ENCODE measurements at regions not wholly inside any gene's neighbourhood (a gene's known extent, or its start where the extent isn't known, plus 50 kb on each side); places are given as distances from the start of the nearest gene placed in this dataset.

DNA sequence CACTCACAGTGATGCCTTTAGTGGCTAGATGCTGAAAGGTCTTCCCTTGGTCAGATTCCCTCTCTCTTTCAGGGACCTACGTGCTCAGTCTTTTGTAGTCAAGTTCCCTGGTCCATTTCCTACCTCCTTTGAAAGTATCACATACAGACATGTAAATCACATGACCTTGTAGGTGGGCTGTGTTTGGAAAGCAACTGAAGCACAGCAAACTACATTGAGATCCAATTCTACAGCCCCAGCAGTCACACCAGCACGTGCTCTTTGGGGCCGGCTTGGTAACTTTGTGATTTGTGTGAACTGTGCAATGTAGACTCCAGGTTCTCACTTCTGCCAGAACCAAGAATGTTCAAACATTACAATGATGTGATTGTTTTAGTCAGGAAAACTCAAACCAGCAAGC, 89.7 kb upstream of the PLPP4 start:
- ATAC-seq (ENCODE audit: low FRiP score) (no peak), DNase-seq (no peak)
- no peaks in the 10 kb centered on the region for H3K27me3 ChIP-seq (ENCODE audit: control insufficient read depth in 1 of 2, insufficient read depth in 2 of 2, low read length in 1 of 2)
- no peak overlapping the region for H3K4me3 ChIP-seq (ENCODE audit: low read length in 2 of 2)
- intact Hi-C loops (cut with DNase I) = no loop called here
- H3K27ac ChIP-seq (ENCODE audit: low read depth in 1 of 2, low read length in 2 of 2) = no peak overlapping the region
- H3K36me3 ChIP-seq (ENCODE audit: control insufficient read depth in 1 of 2, insufficient read depth in 2 of 2, low read length in 1 of 2) = no peaks in the 10 kb centered on the region
- WGBS, 2 donors = 72 to 78% methylated on average over 3 of the region's 3 CpGs
- H3K4me1 ChIP-seq (ENCODE audit: control insufficient read depth in 1 of 2, insufficient read depth in 2 of 2, low read length in 2 of 2) = no peaks in the 10 kb centered on the region
- no peaks in the 10 kb centered on the region for H3K9me3 ChIP-seq (ENCODE audit: control insufficient read depth, low read length)

DNA sequence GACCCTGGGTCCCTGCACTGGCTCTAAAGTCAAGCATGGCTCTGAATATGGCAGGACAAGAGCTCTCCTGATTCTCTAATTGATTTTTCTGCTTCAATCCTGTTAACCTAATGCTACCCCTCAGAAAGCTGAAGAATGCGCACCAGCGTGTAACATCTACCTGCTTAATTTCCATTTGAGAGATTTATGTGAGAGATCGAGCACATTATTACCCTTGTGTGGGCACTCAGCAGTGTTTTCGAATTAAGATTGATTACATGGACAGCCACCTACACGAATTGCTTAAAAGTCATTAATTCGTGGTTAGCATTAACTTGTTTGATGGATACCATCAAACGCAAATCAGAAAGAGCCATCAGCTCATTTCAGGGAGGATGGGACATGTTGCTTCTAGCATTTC, 88.7 kb upstream of the PLPP4 start:
- intact Hi-C loops (cut with DNase I) = no loop called here
- Histone ChIP-seq H3K4me1 (ENCODE audit: control insufficient read depth in 1 of 2, insufficient read depth in 2 of 2, low read length in 2 of 2) (no peaks in the 10 kb centered on the region), H3K27me3 (ENCODE audit: control insufficient read depth in 1 of 2, insufficient read depth in 2 of 2, low read length in 1 of 2) (no peaks in the 10 kb centered on the region), H3K27ac (ENCODE audit: low read depth in 1 of 2, low read length in 2 of 2) (no peak overlapping the region), H3K9me3 (ENCODE audit: control insufficient read depth, low read length) (no peaks in the 10 kb centered on the region), H3K4me3 (ENCODE audit: low read length in 2 of 2) (no peak overlapping the region), H3K36me3 (ENCODE audit: control insufficient read depth in 1 of 2, insufficient read depth in 2 of 2, low read length in 1 of 2) (no peaks in the 10 kb centered on the region)
- no peak for ATAC-seq (ENCODE audit: low FRiP score)
- no peak for DNase-seq
- 79 to 83% methylated on average over 7 of the region's 7 CpGs for WGBS, 2 donors

DNA sequence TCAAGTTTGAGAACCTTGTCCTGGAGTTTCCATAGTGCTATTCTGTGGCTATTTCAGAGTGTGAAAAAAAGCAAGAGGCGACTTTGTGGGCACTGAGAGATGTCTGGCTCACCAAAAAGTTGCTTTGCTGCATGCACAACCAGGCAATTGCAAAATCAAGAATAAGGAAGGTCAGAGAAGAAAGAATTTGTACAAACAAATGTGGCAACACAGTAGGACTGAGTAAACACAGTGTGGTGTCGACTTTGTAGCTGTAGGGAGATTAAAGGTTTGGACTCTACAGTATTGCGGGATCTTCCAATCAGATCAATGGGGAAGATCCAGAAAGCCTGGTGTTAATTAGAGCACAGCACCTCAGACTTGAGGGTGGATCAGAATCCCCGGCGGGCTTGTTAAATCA, 88.1 kb upstream of the PLPP4 start:
- no peak for DNase-seq
- no peaks in the 10 kb centered on the region for H3K4me1 ChIP-seq (ENCODE audit: control insufficient read depth in 1 of 2, insufficient read depth in 2 of 2, low read length in 2 of 2)
- H3K4me3 ChIP-seq (ENCODE audit: low read length in 2 of 2) = no peak overlapping the region
- intact Hi-C loops (cut with DNase I) = no loop called here
- 51 to 56% methylated on average over 5 of the region's 5 CpGs for WGBS, 2 donors
- ATAC-seq (ENCODE audit: low FRiP score) = no peak
- H3K27ac ChIP-seq (ENCODE audit: low read depth in 1 of 2, low read length in 2 of 2) = no peak overlapping the region
- no peaks in the 10 kb centered on the region for H3K27me3 ChIP-seq (ENCODE audit: control insufficient read depth in 1 of 2, insufficient read depth in 2 of 2, low read length in 1 of 2)
- no peaks in the 10 kb centered on the region for H3K9me3 ChIP-seq (ENCODE audit: control insufficient read depth, low read length)
- no peaks in the 10 kb centered on the region for H3K36me3 ChIP-seq (ENCODE audit: control insufficient read depth in 1 of 2, insufficient read depth in 2 of 2, low read length in 1 of 2)

DNA sequence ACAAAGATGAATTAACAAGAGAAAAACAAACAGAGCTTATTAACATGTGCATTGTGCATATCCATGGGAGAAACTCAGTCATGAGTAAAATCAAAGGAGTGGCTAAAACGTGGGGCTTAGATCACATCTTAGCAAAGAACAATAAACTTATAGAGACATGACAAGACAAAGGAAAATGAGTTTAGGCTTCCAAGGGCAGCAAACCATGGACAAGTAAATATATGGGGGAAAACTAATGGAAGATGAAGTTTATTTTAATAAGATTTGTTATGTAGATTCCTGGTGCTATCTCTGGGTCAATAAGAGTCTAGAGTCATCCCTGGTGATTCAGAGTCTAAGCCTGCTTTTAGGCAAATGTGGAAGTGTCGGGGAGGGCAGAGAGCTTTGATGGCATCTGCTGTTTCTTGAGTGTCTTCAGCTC, 87.2 kb upstream of the PLPP4 start:
- no peaks in the 10 kb centered on the region for H3K4me1 ChIP-seq (ENCODE audit: control insufficient read depth in 1 of 2, insufficient read depth in 2 of 2, low read length in 2 of 2)
- WGBS, 2 donors = 30 to 44% methylated on average over 2 of the region's 2 CpGs
- H3K4me3 ChIP-seq (ENCODE audit: low read length in 2 of 2) = no peak overlapping the region
- ATAC-seq (ENCODE audit: low FRiP score) (no peak), DNase-seq (no peak)
- H3K27ac ChIP-seq (ENCODE audit: low read depth in 1 of 2, low read length in 2 of 2) = no peak overlapping the region
- no peaks in the 10 kb centered on the region for H3K9me3 ChIP-seq (ENCODE audit: control insufficient read depth, low read length)
- intact Hi-C loops (cut with DNase I) = no loop called here
- no peaks in the 10 kb centered on the region for H3K36me3 ChIP-seq (ENCODE audit: control insufficient read depth in 1 of 2, insufficient read depth in 2 of 2, low read length in 1 of 2)
- H3K27me3 ChIP-seq (ENCODE audit: control insufficient read depth in 1 of 2, insufficient read depth in 2 of 2, low read length in 1 of 2) = no peaks in the 10 kb centered on the region

DNA sequence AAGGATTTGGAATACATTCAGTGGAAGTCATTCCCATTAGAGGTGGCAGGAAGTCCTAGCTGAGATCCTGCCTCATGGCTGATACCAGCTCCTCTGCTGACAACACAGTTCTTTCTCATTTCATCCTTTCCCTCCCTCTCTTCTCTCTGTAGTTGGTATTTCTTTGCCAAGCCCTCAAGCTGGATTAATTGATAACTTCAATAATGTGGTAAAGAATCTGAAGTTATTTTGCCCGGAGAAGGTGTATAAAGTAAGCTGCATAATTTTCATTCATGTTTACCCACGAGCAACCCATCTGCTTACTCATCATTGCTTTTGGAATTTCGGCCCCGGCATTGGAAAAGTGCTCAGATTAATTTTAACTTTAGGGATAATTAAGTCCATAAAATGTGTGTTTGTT, 85.2 kb upstream of the PLPP4 start:
- no peak overlapping the region for H3K4me3 ChIP-seq (ENCODE audit: low read length in 2 of 2)
- H3K4me1 ChIP-seq (ENCODE audit: control insufficient read depth in 1 of 2, insufficient read depth in 2 of 2, low read length in 2 of 2) = no peaks in the 10 kb centered on the region
- intact Hi-C loops (cut with DNase I) = no loop called here
- WGBS, 2 donors = 83 to 85% methylated on average over 4 of the region's 4 CpGs
- no peaks in the 10 kb centered on the region for H3K36me3 ChIP-seq (ENCODE audit: control insufficient read depth in 1 of 2, insufficient read depth in 2 of 2, low read length in 1 of 2)
- H3K27ac ChIP-seq (ENCODE audit: low read depth in 1 of 2, low read length in 2 of 2) = no peak overlapping the region
- ATAC-seq (ENCODE audit: low FRiP score) (no peak), DNase-seq (no peak)
- H3K27me3 ChIP-seq (ENCODE audit: control insufficient read depth in 1 of 2, insufficient read depth in 2 of 2, low read length in 1 of 2) = no peaks in the 10 kb centered on the region
- no peaks in the 10 kb centered on the region for H3K9me3 ChIP-seq (ENCODE audit: control insufficient read depth, low read length)

DNA sequence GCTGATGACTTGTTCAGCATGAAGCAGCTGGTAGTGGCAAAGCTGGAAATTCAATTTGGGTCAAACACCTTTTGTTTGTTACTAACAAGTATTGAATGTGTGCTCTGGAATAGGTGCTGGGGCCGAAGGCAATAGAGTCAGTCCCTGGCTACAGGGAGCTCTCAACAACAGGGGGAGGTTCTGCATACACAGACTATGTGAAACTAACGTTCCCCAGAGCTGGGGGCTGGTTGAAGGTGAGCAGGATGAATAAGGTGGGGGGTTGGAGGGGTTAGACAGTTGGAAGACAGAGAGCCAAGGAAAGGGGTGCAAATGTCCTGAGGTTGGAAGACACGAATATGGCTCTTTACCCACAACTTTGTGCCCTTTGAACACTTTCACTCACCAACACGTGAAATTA, 84.1 kb upstream of the PLPP4 start:
- DNase-seq = no peak
- Histone ChIP-seq H3K4me1 (ENCODE audit: control insufficient read depth in 1 of 2, insufficient read depth in 2 of 2, low read length in 2 of 2) (no peaks in the 10 kb centered on the region), H3K27ac (ENCODE audit: low read depth in 1 of 2, low read length in 2 of 2) (no peak overlapping the region), H3K9me3 (ENCODE audit: control insufficient read depth, low read length) (no peaks in the 10 kb centered on the region), H3K4me3 (ENCODE audit: low read length in 2 of 2) (no peak overlapping the region), H3K27me3 (ENCODE audit: control insufficient read depth in 1 of 2, insufficient read depth in 2 of 2, low read length in 1 of 2) (no peaks in the 10 kb centered on the region), H3K36me3 (ENCODE audit: control insufficient read depth in 1 of 2, insufficient read depth in 2 of 2, low read length in 1 of 2) (no peaks in the 10 kb centered on the region)
- intact Hi-C loops (cut with DNase I) = no loop called here
- WGBS, 2 donors = 48 to 61% methylated on average over 4 of the region's 4 CpGs
- ATAC-seq (ENCODE audit: low FRiP score) = no peak

DNA sequence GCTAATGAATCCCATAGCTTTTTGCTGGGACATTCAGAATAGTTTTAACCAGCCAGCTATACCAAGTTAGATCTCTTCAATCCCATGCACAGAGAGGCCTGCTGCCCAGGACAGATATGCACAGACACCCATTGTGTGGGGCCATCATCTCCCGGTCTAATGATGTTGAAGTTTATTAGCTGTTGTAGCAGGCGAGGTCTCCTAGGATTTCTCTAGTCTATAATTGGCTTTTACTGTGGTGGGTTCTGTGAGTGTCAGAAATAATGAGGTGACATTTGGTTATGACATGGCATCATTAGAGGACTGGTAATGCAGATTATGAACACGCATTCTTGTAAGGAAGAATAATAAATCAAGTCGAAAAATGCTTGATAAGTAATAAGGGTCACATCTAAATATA, 81.4 kb upstream of the PLPP4 start:
- Histone ChIP-seq H3K27ac (ENCODE audit: low read depth in 1 of 2, low read length in 2 of 2) (no peak overlapping the region), H3K27me3 (ENCODE audit: control insufficient read depth in 1 of 2, insufficient read depth in 2 of 2, low read length in 1 of 2) (no peaks in the 10 kb centered on the region), H3K4me1 (ENCODE audit: control insufficient read depth in 1 of 2, insufficient read depth in 2 of 2, low read length in 2 of 2) (no peaks in the 10 kb centered on the region), H3K9me3 (ENCODE audit: control insufficient read depth, low read length) (peaks cover 2% of the 10 kb centered on the region), H3K4me3 (ENCODE audit: low read length in 2 of 2) (no peak overlapping the region), H3K36me3 (ENCODE audit: control insufficient read depth in 1 of 2, insufficient read depth in 2 of 2, low read length in 1 of 2) (no peaks in the 10 kb centered on the region)
- DNase-seq = no peak
- intact Hi-C loops (cut with DNase I) = no loop called here
- 25 to 26% methylated on average over 4 of the region's 4 CpGs for WGBS, 2 donors
- ATAC-seq (ENCODE audit: low FRiP score) = no peak

DNA sequence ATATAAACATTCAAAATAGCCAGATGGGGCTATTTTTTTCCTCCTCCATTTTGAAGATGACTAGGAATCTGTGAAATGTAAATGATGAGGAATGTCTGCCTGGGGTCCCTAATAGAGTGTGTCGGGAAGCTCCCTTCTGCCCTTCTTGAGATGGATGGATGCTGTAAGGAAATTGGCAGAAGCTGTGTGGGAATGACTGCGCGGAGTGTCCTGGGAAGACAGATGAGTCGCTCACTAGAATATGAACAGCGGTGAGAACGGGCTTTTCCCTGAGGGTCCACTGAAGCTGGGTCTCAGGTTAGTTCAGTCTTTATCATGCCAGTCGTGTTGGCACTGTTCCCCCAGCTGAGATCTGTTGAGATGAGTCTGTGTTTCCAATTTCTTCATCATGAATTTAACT, 75.1 kb upstream of the PLPP4 start:
- no peak for ATAC-seq (ENCODE audit: low FRiP score)
- 74 to 76% methylated on average over 7 of the region's 7 CpGs for WGBS, 2 donors
- Histone ChIP-seq H3K4me3 (ENCODE audit: low read length in 2 of 2) (no peak overlapping the region), H3K27ac (ENCODE audit: low read depth in 1 of 2, low read length in 2 of 2) (no peak overlapping the region), H3K27me3 (ENCODE audit: control insufficient read depth in 1 of 2, insufficient read depth in 2 of 2, low read length in 1 of 2) (no peaks in the 10 kb centered on the region), H3K36me3 (ENCODE audit: control insufficient read depth in 1 of 2, insufficient read depth in 2 of 2, low read length in 1 of 2) (no peaks in the 10 kb centered on the region), H3K4me1 (ENCODE audit: control insufficient read depth in 1 of 2, insufficient read depth in 2 of 2, low read length in 2 of 2) (no peaks in the 10 kb centered on the region), H3K9me3 (ENCODE audit: control insufficient read depth, low read length) (peaks cover 2% of the 10 kb centered on the region)
- intact Hi-C loops (cut with DNase I) = no loop called here
- no peak for DNase-seq

DNA sequence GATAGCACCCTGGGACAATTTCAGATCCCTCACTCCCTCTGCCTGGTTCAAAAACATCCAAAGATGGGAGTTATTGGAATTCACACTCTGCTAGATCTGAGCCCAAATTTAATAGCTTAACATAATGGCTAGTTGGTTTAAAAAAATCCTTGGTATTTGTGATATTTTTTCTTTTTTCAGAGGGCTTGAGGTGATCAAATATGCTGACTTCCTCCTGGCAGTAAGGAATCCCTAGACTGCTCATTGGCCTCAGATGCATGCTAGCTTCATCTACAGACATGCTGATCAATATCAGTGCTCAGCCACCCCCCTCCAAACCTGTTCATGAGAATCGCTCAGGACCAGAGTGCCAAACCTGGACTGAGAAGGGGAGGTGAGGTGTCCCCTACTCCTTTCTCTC, 74.7 kb upstream of the PLPP4 start:
- Histone ChIP-seq H3K4me3 (ENCODE audit: low read length in 2 of 2) (no peak overlapping the region), H3K27ac (ENCODE audit: low read depth in 1 of 2, low read length in 2 of 2) (no peak overlapping the region), H3K4me1 (ENCODE audit: control insufficient read depth in 1 of 2, insufficient read depth in 2 of 2, low read length in 2 of 2) (no peaks in the 10 kb centered on the region), H3K36me3 (ENCODE audit: control insufficient read depth in 1 of 2, insufficient read depth in 2 of 2, low read length in 1 of 2) (no peaks in the 10 kb centered on the region), H3K27me3 (ENCODE audit: control insufficient read depth in 1 of 2, insufficient read depth in 2 of 2, low read length in 1 of 2) (no peaks in the 10 kb centered on the region), H3K9me3 (ENCODE audit: control insufficient read depth, low read length) (peaks cover 2% of the 10 kb centered on the region)
- intact Hi-C loops (cut with DNase I) = no loop called here
- no peak for DNase-seq
- 87 to 100% methylated on average over 1 of the region's 1 CpG for WGBS, 2 donors
- ATAC-seq (ENCODE audit: low FRiP score) = no peak

Measured in aorta (tissue), 5 donors.